Keratinocyte (primary cell): ENCODE measurements at regions not wholly inside any gene's neighbourhood (a gene's known extent, or its start where the extent isn't known, plus 50 kb on each side); places are given as distances from the start of the nearest gene placed in this dataset.

ENCODE experiments used
- DNase-seq: peaks from one replicate; pipeline ENCODE4 v3.0.0-alpha.2; 2011; ENCODE audit warnings: low read depth, missing footprints, low spot score
- FAIRE-seq: peaks from 2 replicates; lab custom pipeline; 2011; peaks lifted over from hg19 to GRCh38; lab: Jason Lieb, UNC
- H2AFZ ChIP-seq: 2 replicates; pipeline ENCODE4 v1.6.0; 2012; ENCODE audit warnings: low read length, control low read depth, inconsistent platforms; ENCODE audit not compliant: control insufficient read depth
- H3K27ac ChIP-seq: 2 replicates; pipeline ENCODE4 v1.5.1; 2011; ENCODE audit warnings: low read length; ENCODE audit not compliant: control insufficient read depth, insufficient read depth
- H3K27me3 ChIP-seq: 3 replicates; pipeline ENCODE4 v1.6.0; 2011; ENCODE audit warnings: low read length; ENCODE audit not compliant: control insufficient read depth, insufficient read depth; ENCODE audit errors: extremely low read depth
- H3K36me3 ChIP-seq, 2 experiments: 2 replicates in 1 of 2; 3 replicates in 1 of 2; pipeline ENCODE4 v1.5.1; 2011; ENCODE audit warnings: low read length in 2 of 2, mild to moderate bottlenecking in 1 of 2; ENCODE audit not compliant: control insufficient read depth in 2 of 2, insufficient read depth in 2 of 2; ENCODE audit errors: extremely low read depth in 1 of 2
- H3K4me1 ChIP-seq: 3 replicates; pipeline ENCODE4 v1.5.1; 2011; ENCODE audit warnings: low read length; ENCODE audit not compliant: control insufficient read depth, insufficient read depth; ENCODE audit errors: extremely low read depth
- H3K4me2 ChIP-seq: 3 replicates; pipeline ENCODE4 v1.6.0; 2011; ENCODE audit warnings: low read depth, low read length; ENCODE audit not compliant: control insufficient read depth, insufficient read depth; ENCODE audit errors: extremely low read depth
- H3K4me3 ChIP-seq, 3 experiments: fragments of 200-600 bp in 1 of 3; sonication (generic) in 1 of 3; 2 replicates in 2 of 3; 3 replicates in 1 of 3; pipeline ENCODE4 v1.5.1; 2011 to 2016; ENCODE audit warnings: low read length in 3 of 3, mild to moderate bottlenecking in 3 of 3, control low read depth in 2 of 3, inconsistent platforms in 1 of 3, low read depth in 1 of 3, mixed read lengths in 1 of 3, mixed run types in 1 of 3, moderate library complexity in 1 of 3; ENCODE audit not compliant: control insufficient read depth in 2 of 3, insufficient read depth in 2 of 3; ENCODE audit errors: extremely low read depth in 1 of 3
- H3K79me2 ChIP-seq: 2 replicates; pipeline ENCODE4 v1.6.0; 2012; ENCODE audit warnings: low read length; ENCODE audit not compliant: control insufficient read depth, insufficient read depth
- H3K9ac ChIP-seq: 3 replicates; pipeline ENCODE4 v1.6.0; 2011; ENCODE audit warnings: low read length; ENCODE audit not compliant: control insufficient read depth, insufficient read depth; ENCODE audit errors: extremely low read depth
- H3K9me1 ChIP-seq: 3 replicates; pipeline ENCODE4 v1.6.0; 2011; ENCODE audit warnings: low read length; ENCODE audit not compliant: control insufficient read depth, insufficient read depth; ENCODE audit errors: extremely low read depth
- H3K9me3 ChIP-seq: 2 replicates; pipeline ENCODE4 v1.5.1; 2012; ENCODE audit warnings: low read depth, low read length; ENCODE audit not compliant: control insufficient read depth
- H4K20me1 ChIP-seq: 3 replicates; pipeline ENCODE4 v1.6.0; 2011; ENCODE audit warnings: low read length; ENCODE audit not compliant: control insufficient read depth, insufficient read depth; ENCODE audit errors: extremely low read depth
- EZH2 ChIP-seq: IDR thresholded peaks from one replicate; pipeline ENCODE4 v1.6.1; 2012; ENCODE audit warnings: inconsistent platforms, mild to moderate bottlenecking, low read length, moderate library complexity
- dilution Hi-C: fragments of 300-500 bp; cut with MboI; formaldehyde crosslinking; loops from one replicate; pipeline ENCODE4 v1.7.0; 2020; ENCODE audit warnings: low sequenced_read_pairs; ENCODE audit not compliant: extremely low pct_ligation_motif_present
- TF ChIP-seq, protein P1 (sequence below), 3 experiments: IDR thresholded peaks in 1 of 3; conservative IDR thresholded peaks in 1 of 3; optimal IDR thresholded peaks in 1 of 3; 2 replicates in 2 of 3; 3 replicates in 1 of 3; pipeline versions ENCODE3 to v1.5.1; 2011; ENCODE audit warnings: low read length in 3 of 3, mild to moderate bottlenecking in 3 of 3, moderate library complexity in 2 of 3, control low read depth in 1 of 3, inconsistent platforms in 1 of 3; ENCODE audit not compliant: insufficient read depth in 2 of 3; ENCODE audit errors: extremely low read depth in 1 of 3

DNA sequence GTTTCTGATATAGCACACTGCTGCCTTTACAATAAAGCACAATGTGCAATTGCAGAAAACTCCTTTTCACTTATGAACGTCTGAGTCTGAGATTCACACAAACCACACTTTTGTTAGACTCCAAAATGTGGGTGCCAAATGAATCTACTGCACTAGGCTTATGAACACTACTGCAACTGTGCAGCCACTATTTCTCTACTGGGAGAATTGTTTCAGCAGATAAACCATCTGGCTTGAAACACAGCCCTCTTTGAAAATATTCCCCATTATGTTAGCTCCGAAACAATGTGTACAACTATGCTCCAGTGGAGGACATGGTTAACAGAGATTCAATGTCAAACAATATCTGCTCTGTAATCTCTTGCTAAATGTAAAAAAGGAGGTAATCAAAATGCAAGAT lies 188.7 kb upstream of the ZEB2 start:
- Histone ChIP-seq H3K27me3 (no peaks in the 10 kb centered on the region), H3K9me1 (no peaks in the 10 kb centered on the region), H2AFZ (no peak overlapping the region), H3K36me3 (no peaks in the 10 kb centered on the region), H4K20me1 (no peaks in the 10 kb centered on the region), H3K27ac (no peak overlapping the region), H3K9ac (no peak overlapping the region), H3K4me1 (peaks cover 5% of the 10 kb centered on the region), H3K4me2 (no peak overlapping the region), H3K79me2 (no peaks in the 10 kb centered on the region), H3K9me3 (no peaks in the 10 kb centered on the region), H3K4me3 (no peak overlapping the region)
- no peak for TF ChIP-seq EZH2
- TF ChIP-seq, protein P1, sequence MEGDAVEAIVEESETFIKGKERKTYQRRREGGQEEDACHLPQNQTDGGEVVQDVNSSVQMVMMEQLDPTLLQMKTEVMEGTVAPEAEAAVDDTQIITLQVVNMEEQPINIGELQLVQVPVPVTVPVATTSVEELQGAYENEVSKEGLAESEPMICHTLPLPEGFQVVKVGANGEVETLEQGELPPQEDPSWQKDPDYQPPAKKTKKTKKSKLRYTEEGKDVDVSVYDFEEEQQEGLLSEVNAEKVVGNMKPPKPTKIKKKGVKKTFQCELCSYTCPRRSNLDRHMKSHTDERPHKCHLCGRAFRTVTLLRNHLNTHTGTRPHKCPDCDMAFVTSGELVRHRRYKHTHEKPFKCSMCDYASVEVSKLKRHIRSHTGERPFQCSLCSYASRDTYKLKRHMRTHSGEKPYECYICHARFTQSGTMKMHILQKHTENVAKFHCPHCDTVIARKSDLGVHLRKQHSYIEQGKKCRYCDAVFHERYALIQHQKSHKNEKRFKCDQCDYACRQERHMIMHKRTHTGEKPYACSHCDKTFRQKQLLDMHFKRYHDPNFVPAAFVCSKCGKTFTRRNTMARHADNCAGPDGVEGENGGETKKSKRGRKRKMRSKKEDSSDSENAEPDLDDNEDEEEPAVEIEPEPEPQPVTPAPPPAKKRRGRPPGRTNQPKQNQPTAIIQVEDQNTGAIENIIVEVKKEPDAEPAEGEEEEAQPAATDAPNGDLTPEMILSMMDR (optimal IDR thresholded peaks at IDR 0.05 in 1 of 3, IDR thresholded peaks at IDR 0.05 in 1 of 3, conservative IDR thresholded peaks at IDR 0.05 in 1 of 3; ENCODE audit: extremely low read depth in 1 of 3, insufficient read depth in 2 of 3, low read length in 3 of 3) = no peak
- DNase-seq (no peak), FAIRE-seq (no peak)
- dilution Hi-C loops = no loop called here

DNA sequence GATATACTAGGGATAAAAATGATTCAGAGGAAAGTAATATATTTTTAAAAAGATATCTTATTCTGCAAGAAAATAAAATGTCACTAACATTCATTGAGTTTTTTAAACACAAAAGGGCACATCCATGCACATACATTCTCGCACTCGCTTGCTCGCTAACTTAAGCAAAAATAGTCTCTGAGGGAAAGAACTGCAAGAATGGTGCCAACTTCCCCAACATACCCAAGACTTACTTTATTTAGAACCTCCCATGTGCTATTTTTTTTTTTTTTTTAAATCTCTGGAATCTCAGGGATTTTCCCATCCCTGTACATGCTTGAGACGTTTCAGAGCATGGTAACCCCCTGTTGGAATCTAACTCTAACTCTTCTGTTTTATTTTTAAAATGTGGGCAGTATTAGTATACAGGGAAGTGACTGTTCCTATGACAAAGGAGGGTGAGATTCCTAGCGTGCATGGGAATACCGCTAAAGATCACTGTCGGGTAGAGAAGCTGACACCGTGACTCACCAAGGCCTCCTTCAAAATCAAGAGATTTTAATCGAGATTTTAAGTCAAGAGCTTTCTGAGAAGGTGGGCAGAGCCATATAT lies 187.9 kb upstream of the ZEB2 start:
- Histone ChIP-seq H3K27ac (no peak overlapping the region), H3K4me3 (no peak overlapping the region), H3K79me2 (no peaks in the 10 kb centered on the region), H3K27me3 (no peaks in the 10 kb centered on the region), H3K9ac (no peak overlapping the region), H3K4me2 (no peak overlapping the region), H3K9me3 (no peaks in the 10 kb centered on the region), H4K20me1 (no peaks in the 10 kb centered on the region), H3K36me3 (no peaks in the 10 kb centered on the region), H3K4me1 (peaks cover 7% of the 10 kb centered on the region), H2AFZ (no peak overlapping the region), H3K9me1 (no peaks in the 10 kb centered on the region)
- FAIRE-seq = no peak
- DNase-seq = no peak
- TF ChIP-seq, protein P1 (optimal IDR thresholded peaks at IDR 0.05 in 1 of 3, IDR thresholded peaks at IDR 0.05 in 1 of 3, conservative IDR thresholded peaks at IDR 0.05 in 1 of 3; ENCODE audit: extremely low read depth in 1 of 3, insufficient read depth in 2 of 3, low read length in 3 of 3) = no peak
- TF ChIP-seq EZH2 = no peak
- dilution Hi-C loops = no loop called here
